ENCODE measurements at regions not wholly inside any gene's neighbourhood (a gene's known extent, or its start where the extent isn't known, plus 50 kb on each side); places are given as distances from the start of the nearest gene placed in this dataset.

- Histone ChIP-seq H3K27me3 (ENCODE audit: control insufficient read depth, insufficient read depth, low read length) (no peaks in the 10 kb centered on the region), H2AFZ (no peak overlapping the region), H3K27ac (no peak overlapping the region)
These were observed 127.0 kb upstream of the AGAP1 start for GRCh38 chr2:235366807-235367206.

GRCh38 chr2:235371018-235371417, 122.8 kb upstream of the AGAP1 start:
- Histone ChIP-seq H3K36me3 (ENCODE audit: control insufficient read depth, insufficient read depth, low read length) (no peaks in the 10 kb centered on the region), H3K9ac (no peak overlapping the region), H3K79me2 (no peaks in the 10 kb centered on the region), H3K4me3 (ENCODE audit: low read depth, low read length) (no peak overlapping the region), H3K4me2 (ENCODE audit: low read length) (no peak overlapping the region), H2AFZ (no peak overlapping the region), H3K27ac (no peak overlapping the region), H3K4me1 (no peaks in the 10 kb centered on the region), H3K9me3 (ENCODE audit: control insufficient read depth, low read length) (no peaks in the 10 kb centered on the region), H3K27me3 (ENCODE audit: control insufficient read depth, insufficient read depth, low read length) (no peaks in the 10 kb centered on the region)
- no peak for TF ChIP-seq CTCF (IDR thresholded peaks at IDR 0.05)

More at GRCh38 chr2:235366807-235367206, 127.0 kb upstream of the AGAP1 start:
- H3K9ac ChIP-seq = no peak overlapping the region
- no peak overlapping the region for H3K4me2 ChIP-seq (ENCODE audit: low read length)
- H3K79me2 ChIP-seq = no peaks in the 10 kb centered on the region
- TF ChIP-seq CTCF (IDR thresholded peaks at IDR 0.05) = no peak
- H3K4me3 ChIP-seq (ENCODE audit: low read depth, low read length) = no peak overlapping the region
- no peaks in the 10 kb centered on the region for H3K36me3 ChIP-seq (ENCODE audit: control insufficient read depth, insufficient read depth, low read length)
- no peaks in the 10 kb centered on the region for H3K4me1 ChIP-seq
- H3K9me3 ChIP-seq (ENCODE audit: control insufficient read depth, low read length) = no peaks in the 10 kb centered on the region

GRCh38 chr2:235373171-235373570, 120.7 kb upstream of the AGAP1 start:
- Histone ChIP-seq H3K27me3 (ENCODE audit: control insufficient read depth, insufficient read depth, low read length) (no peaks in the 10 kb centered on the region), H3K9ac (no peak overlapping the region), H3K9me3 (ENCODE audit: control insufficient read depth, low read length) (no peaks in the 10 kb centered on the region), H3K4me1 (no peaks in the 10 kb centered on the region), H2AFZ (no peak overlapping the region), H3K4me3 (ENCODE audit: low read depth, low read length) (no peak overlapping the region), H3K27ac (no peak overlapping the region), H3K36me3 (ENCODE audit: control insufficient read depth, insufficient read depth, low read length) (no peaks in the 10 kb centered on the region), H3K4me2 (ENCODE audit: low read length) (no peak overlapping the region), H3K79me2 (no peaks in the 10 kb centered on the region)
- no peak for TF ChIP-seq CTCF (IDR thresholded peaks at IDR 0.05)

- H3K9me3 ChIP-seq (ENCODE audit: control insufficient read depth, low read length) = no peaks in the 10 kb centered on the region
- no peak overlapping the region for H3K4me3 ChIP-seq (ENCODE audit: low read depth, low read length)
- no peaks in the 10 kb centered on the region for H3K4me1 ChIP-seq
- no peak overlapping the region for H2AFZ ChIP-seq
- no peak overlapping the region for H3K4me2 ChIP-seq (ENCODE audit: low read length)
- no peak overlapping the region for H3K9ac ChIP-seq
- H3K79me2 ChIP-seq = no peaks in the 10 kb centered on the region
- TF ChIP-seq CTCF (IDR thresholded peaks at IDR 0.05) = no peak
- H3K27me3 ChIP-seq (ENCODE audit: control insufficient read depth, insufficient read depth, low read length) = no peaks in the 10 kb centered on the region
- no peak overlapping the region for H3K27ac ChIP-seq
- H3K36me3 ChIP-seq (ENCODE audit: control insufficient read depth, insufficient read depth, low read length) = no peaks in the 10 kb centered on the region
These were observed 116.7 kb upstream of the AGAP1 start for GRCh38 chr2:235377176-235377575.

GRCh38 chr2:235378246-235378645, 115.6 kb upstream of the AGAP1 start:
- Histone ChIP-seq H3K9ac (no peak overlapping the region), H3K9me3 (ENCODE audit: control insufficient read depth, low read length) (no peaks in the 10 kb centered on the region), H3K4me1 (no peaks in the 10 kb centered on the region), H3K36me3 (ENCODE audit: control insufficient read depth, insufficient read depth, low read length) (no peaks in the 10 kb centered on the region), H3K27me3 (ENCODE audit: control insufficient read depth, insufficient read depth, low read length) (no peaks in the 10 kb centered on the region), H3K4me2 (ENCODE audit: low read length) (no peak overlapping the region), H3K27ac (no peak overlapping the region), H2AFZ (no peak overlapping the region), H3K4me3 (ENCODE audit: low read depth, low read length) (no peak overlapping the region), H3K79me2 (no peaks in the 10 kb centered on the region)
- no peak for TF ChIP-seq CTCF (IDR thresholded peaks at IDR 0.05)
